ENCODE measurements at regions not wholly inside any gene's neighbourhood (a gene's known extent, or its start where the extent isn't known, plus 50 kb on each side); places are given as distances from the start of the nearest gene placed in this dataset.

DNA sequence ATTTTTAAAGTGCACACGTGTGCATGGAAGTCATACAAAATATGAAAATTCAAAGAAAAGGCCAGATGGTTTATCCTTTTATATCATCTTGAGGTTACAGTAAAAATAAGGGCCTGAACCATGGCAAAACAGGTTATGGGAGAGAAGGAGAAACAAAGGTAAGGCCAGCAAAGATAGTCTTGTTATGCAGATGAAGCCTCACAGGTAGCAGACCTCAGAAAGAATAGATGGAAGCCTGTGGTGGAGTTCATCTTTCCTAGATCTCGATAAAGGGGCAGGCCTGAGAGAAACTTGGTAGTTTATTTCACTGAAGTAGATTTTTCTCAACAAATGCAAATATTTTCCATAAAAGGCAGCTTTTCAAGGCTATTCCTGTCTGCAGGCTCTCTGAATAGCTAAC is 693.8 kb downstream of the KHDRBS2 start:
- Histone ChIP-seq H3K79me2 (ENCODE audit: insufficient read depth, low read depth) (no peaks in the 10 kb centered on the region), H3K4me2 (no peak overlapping the region), H3K27ac (no peak overlapping the region), H3K9ac (no peak overlapping the region), H3K27me3 (ENCODE audit: insufficient read depth, low read depth) (no peaks in the 10 kb centered on the region), H2AFZ (ENCODE audit: low read depth) (no peak overlapping the region), H3K36me3 (ENCODE audit: insufficient read depth) (no peaks in the 10 kb centered on the region), H3K4me1 (ENCODE audit: low read depth, poor library complexity, severe bottlenecking) (no peaks in the 10 kb centered on the region), H4K20me1 (ENCODE audit: insufficient read depth) (no peaks in the 10 kb centered on the region), H3K4me3 (IDR thresholded peaks at IDR 0.05; ENCODE audit: insufficient read depth, low read depth, low read length) (no peak overlapping the region)
- TF ChIP-seq, protein P1, sequence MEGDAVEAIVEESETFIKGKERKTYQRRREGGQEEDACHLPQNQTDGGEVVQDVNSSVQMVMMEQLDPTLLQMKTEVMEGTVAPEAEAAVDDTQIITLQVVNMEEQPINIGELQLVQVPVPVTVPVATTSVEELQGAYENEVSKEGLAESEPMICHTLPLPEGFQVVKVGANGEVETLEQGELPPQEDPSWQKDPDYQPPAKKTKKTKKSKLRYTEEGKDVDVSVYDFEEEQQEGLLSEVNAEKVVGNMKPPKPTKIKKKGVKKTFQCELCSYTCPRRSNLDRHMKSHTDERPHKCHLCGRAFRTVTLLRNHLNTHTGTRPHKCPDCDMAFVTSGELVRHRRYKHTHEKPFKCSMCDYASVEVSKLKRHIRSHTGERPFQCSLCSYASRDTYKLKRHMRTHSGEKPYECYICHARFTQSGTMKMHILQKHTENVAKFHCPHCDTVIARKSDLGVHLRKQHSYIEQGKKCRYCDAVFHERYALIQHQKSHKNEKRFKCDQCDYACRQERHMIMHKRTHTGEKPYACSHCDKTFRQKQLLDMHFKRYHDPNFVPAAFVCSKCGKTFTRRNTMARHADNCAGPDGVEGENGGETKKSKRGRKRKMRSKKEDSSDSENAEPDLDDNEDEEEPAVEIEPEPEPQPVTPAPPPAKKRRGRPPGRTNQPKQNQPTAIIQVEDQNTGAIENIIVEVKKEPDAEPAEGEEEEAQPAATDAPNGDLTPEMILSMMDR (conservative IDR thresholded peaks at IDR 0.05; ENCODE audit: low read depth, low read length): no peak

DNA sequence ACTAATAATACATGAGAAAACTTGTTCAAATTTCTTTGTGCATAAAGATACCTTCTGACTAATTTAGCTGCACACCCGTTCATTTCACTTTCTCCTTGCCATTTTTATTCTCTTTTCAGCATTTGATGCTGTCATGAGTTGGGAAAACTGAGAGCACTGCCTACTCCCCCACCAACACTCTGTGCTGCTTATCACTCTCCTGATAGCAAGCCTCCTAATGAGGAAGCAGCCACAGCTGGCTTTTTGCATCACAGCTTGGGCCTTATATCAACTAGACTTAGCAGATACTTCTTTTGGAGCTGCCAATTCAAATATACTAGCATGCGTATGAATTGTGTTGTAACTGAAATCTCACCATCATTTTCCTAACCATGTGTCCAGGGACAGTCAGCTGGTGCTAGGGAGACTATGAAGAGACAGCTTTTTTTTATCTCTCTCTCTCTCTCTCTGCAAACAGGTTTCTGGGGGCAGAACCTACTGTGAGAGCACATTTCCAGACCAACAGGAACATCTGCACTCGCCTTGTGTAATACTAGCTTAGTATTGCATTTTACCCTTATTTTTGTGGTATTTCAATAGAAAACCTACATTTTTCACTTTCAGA is 699.0 kb downstream of the KHDRBS2 start:
- no peaks in the 10 kb centered on the region for H4K20me1 ChIP-seq (ENCODE audit: insufficient read depth)
- H3K79me2 ChIP-seq (ENCODE audit: insufficient read depth, low read depth): no peaks in the 10 kb centered on the region
- H3K36me3 ChIP-seq (ENCODE audit: insufficient read depth): no peaks in the 10 kb centered on the region
- TF ChIP-seq, protein P1 (conservative IDR thresholded peaks at IDR 0.05; ENCODE audit: low read depth, low read length): no peak
- no peak overlapping the region for H3K27ac ChIP-seq
- H3K4me1 ChIP-seq (ENCODE audit: low read depth, poor library complexity, severe bottlenecking): no peaks in the 10 kb centered on the region
- no peak overlapping the region for H3K9ac ChIP-seq
- H3K4me3 ChIP-seq (IDR thresholded peaks at IDR 0.05; ENCODE audit: insufficient read depth, low read depth, low read length): no peak overlapping the region
- no peak overlapping the region for H2AFZ ChIP-seq (ENCODE audit: low read depth)
- no peaks in the 10 kb centered on the region for H3K27me3 ChIP-seq (ENCODE audit: insufficient read depth, low read depth)
- no peak overlapping the region for H3K4me2 ChIP-seq

DNA sequence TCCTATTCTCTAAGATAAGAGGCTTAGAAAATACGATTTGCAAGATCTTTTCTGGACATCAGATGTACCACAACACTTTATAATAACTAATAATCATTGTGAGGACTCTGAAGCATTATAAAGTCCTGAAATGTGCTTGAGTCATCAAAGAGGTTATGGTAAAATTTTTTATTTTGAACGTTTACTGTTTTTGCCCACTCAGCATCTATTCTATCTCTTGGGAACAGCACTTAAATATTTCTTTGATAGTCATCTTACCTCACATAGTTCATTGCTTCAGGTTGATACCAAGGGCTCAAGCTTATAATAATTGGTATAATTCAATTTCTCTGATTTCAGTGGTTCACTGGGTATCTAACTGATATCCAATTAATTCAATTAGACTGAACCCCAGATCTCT is 700.5 kb downstream of the KHDRBS2 start:
- TF ChIP-seq, protein P1 (conservative IDR thresholded peaks at IDR 0.05; ENCODE audit: low read depth, low read length): no peak

DNA sequence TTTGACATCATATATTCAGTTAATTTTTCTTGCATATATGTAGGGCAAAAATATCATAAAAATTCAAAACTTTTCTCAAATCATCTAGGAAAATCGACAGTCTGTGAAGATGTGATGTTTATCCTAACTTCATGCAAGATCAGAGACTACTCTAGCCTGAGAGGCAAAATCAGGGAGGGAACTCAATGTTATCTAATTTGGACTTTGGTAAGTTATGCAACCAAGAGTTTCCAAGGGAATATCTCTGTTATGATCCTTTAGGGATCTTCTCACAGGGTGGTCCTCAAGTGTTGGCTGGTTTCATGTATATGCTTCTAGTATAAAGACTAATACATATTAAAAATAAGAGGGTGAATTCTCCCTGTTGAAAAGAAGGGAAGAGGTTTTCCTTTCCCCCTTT is 723.9 kb downstream of the KHDRBS2 start:
- Histone ChIP-seq H3K4me1 (ENCODE audit: low read depth, poor library complexity, severe bottlenecking) (no peaks in the 10 kb centered on the region), H2AFZ (ENCODE audit: low read depth) (no peak overlapping the region), H3K36me3 (ENCODE audit: insufficient read depth) (no peaks in the 10 kb centered on the region), H3K27ac (no peak overlapping the region), H3K27me3 (ENCODE audit: insufficient read depth, low read depth) (no peaks in the 10 kb centered on the region), H3K79me2 (ENCODE audit: insufficient read depth, low read depth) (no peaks in the 10 kb centered on the region), H4K20me1 (ENCODE audit: insufficient read depth) (no peaks in the 10 kb centered on the region), H3K4me3 (IDR thresholded peaks at IDR 0.05; ENCODE audit: insufficient read depth, low read depth, low read length) (no peak overlapping the region), H3K4me2 (no peak overlapping the region), H3K9ac (no peak overlapping the region)
- TF ChIP-seq, protein P1 (conservative IDR thresholded peaks at IDR 0.05; ENCODE audit: low read depth, low read length): no peak

More for the DNA sequence above, 700.5 kb downstream of the KHDRBS2 start:
- no peaks in the 10 kb centered on the region for H3K27me3 ChIP-seq (ENCODE audit: insufficient read depth, low read depth)
- H4K20me1 ChIP-seq (ENCODE audit: insufficient read depth): no peaks in the 10 kb centered on the region
- no peak overlapping the region for H3K4me2 ChIP-seq
- no peak overlapping the region for H3K27ac ChIP-seq
- H3K36me3 ChIP-seq (ENCODE audit: insufficient read depth): no peaks in the 10 kb centered on the region
- H2AFZ ChIP-seq (ENCODE audit: low read depth): no peak overlapping the region
- H3K4me1 ChIP-seq (ENCODE audit: low read depth, poor library complexity, severe bottlenecking): no peaks in the 10 kb centered on the region
- H3K4me3 ChIP-seq (IDR thresholded peaks at IDR 0.05; ENCODE audit: insufficient read depth, low read depth, low read length): no peak overlapping the region
- H3K9ac ChIP-seq: no peak overlapping the region
- no peaks in the 10 kb centered on the region for H3K79me2 ChIP-seq (ENCODE audit: insufficient read depth, low read depth)

All from KMS-11 (cell line).